Panc1 (cell line): ENCODE measurements at regions not wholly inside any gene's neighbourhood (a gene's known extent, or its start where the extent isn't known, plus 50 kb on each side); places are given as distances from the start of the nearest gene placed in this dataset.

Experiments used
- ATAC-seq: fragments of 200-7000 bp; cut with Tn5 transposase; 2 replicates; pipeline ENCODE4 v1.9.1; 2020; ENCODE audit warnings: mild to moderate bottlenecking, moderate library complexity
- BruUV-seq: library from RNA; stranded (reverse); fragments of 400-500 nt; replicated peaks from 2 replicates; lab custom pipeline; 2021; lab: Mats Ljungman, UMichigan
- CTCF ChIA-PET: fragments of 300-600 bp; sonication (Branson Sonifier 250); formaldehyde crosslinking; loops from one replicate; lab custom pipeline; 2022; ENCODE audit warnings: antibody characterized with exemption; lab: Charles Lee
- POLR2A ChIA-PET: fragments of 300-600 bp; sonication (Branson Sonifier 250); formaldehyde crosslinking; loops from one replicate; lab custom pipeline; 2022; ENCODE audit warnings: antibody characterized with exemption; lab: Charles Lee
- DNase-seq: peaks from one replicate; pipeline ENCODE4 v3.0.0-alpha.2; 2010; ENCODE audit warnings: low read depth, low spot score
- H3K27ac ChIP-seq: 2 replicates; pipeline ENCODE4 v1.5.1; 2011; ENCODE audit warnings: mild to moderate bottlenecking, low read length, inconsistent platforms
- H3K27me3 ChIP-seq: fragments of 200-500 bp; sonication (Bioruptor generic); 2 replicates; pipeline ENCODE4 v1.6.0; 2014; ENCODE audit warnings: low read length, inconsistent platforms; ENCODE audit not compliant: control insufficient read depth, insufficient read depth
- H3K36me3 ChIP-seq: fragments of 200-500 bp; sonication (Bioruptor generic); 2 replicates; pipeline ENCODE4 v1.5.1; 2014; ENCODE audit warnings: inconsistent platforms, mild to moderate bottlenecking, low read length, moderate library complexity; ENCODE audit not compliant: control insufficient read depth, insufficient read depth
- H3K4me1 ChIP-seq: 2 replicates; pipeline ENCODE4 v1.5.1; 2011; ENCODE audit warnings: inconsistent platforms, mild to moderate bottlenecking, low read length, moderate library complexity; ENCODE audit not compliant: control insufficient read depth, insufficient read depth
- H3K4me3 ChIP-seq, 2 experiments: 2 replicates each; pipeline ENCODE4 v1.5.1; 2011 to 2012; ENCODE audit warnings: low read depth in 2 of 2, low read length in 2 of 2, mild to moderate bottlenecking in 2 of 2, inconsistent platforms in 1 of 2, moderate library complexity in 1 of 2
- H3K9me3 ChIP-seq: fragments of 200-500 bp; sonication (Bioruptor generic); 2 replicates; pipeline ENCODE4 v1.5.1; 2014; ENCODE audit warnings: low read depth, mild to moderate bottlenecking, inconsistent platforms, low read length, moderate library complexity; ENCODE audit not compliant: control insufficient read depth, insufficient read depth
- POLR2AphosphoS5 ChIP-seq: IDR thresholded peaks from 2 replicates; pipeline ENCODE4 v1.6.1; 2012; ENCODE audit warnings: mild to moderate bottlenecking, low read depth, low read length, moderate library complexity
- SIN3A ChIP-seq: IDR thresholded peaks from 2 replicates; pipeline ENCODE4 v1.6.1; 2012; ENCODE audit warnings: low read depth, mild to moderate bottlenecking, low read length, moderate library complexity, borderline replicate concordance; ENCODE audit not compliant: insufficient read depth
- TCF7L2 ChIP-seq: IDR thresholded peaks from 2 replicates; pipeline ENCODE4 v1.6.1; 2011; ENCODE audit warnings: mild to moderate bottlenecking, low read depth, low read length, inconsistent platforms
- in situ Hi-C: cut with HindIII; loops from 2 replicates; pipeline ENCODE4 v1.10.0; 2016; ENCODE audit warnings: low sequenced_read_pairs, low pct_unique_long_range_greater_than_20kb
- intact Hi-C: fragments of 100-400 bp; cut with micrococcal nuclease; formaldehyde crosslinking; loops from one replicate; pipeline ENCODE4 v1.10.0; 2022; ENCODE audit not compliant: unreplicated experiment
- TF ChIP-seq, protein P1 (sequence below): fragments of 450-650 bp; IDR thresholded peaks from 2 replicates; pipeline ENCODE4 v1.5.1; 2017; ENCODE audit warnings: mild to moderate bottlenecking
- TF ChIP-seq, protein P2 (sequence below), 2 experiments: IDR thresholded peaks; 2 replicates each; pipeline ENCODE4 v1.6.1; 2011 to 2012; ENCODE audit warnings: low read depth in 2 of 2, control low read depth in 1 of 2, low read length in 1 of 2, mild to moderate bottlenecking in 1 of 2, moderate library complexity in 1 of 2; ENCODE audit not compliant: insufficient read depth in 1 of 2

DNA sequence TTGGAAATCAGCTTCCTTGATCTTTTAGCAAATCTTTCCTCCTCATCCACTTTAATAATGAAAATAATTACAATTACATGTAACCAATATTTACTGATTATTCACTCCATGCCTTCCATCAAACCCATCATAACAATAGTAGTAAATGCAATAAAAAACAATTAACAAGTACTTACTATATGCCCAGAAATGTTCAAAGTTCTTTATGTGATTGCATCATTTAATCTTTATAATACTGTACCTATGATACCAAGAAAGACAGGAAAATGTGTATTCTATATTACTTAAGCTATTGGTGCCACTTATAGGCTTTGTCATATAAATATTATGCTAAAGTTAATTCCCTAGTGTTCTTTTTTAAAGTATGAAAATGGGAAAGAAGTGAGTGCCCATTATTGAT is 210.2 kb upstream of the PKDCC start:
- Histone ChIP-seq H3K27me3 (peaks cover 21% of the 10 kb centered on the region), H3K4me1 (peaks cover 8% of the 10 kb centered on the region; the same call in 1 of the 2 replicates), H3K27ac (no peak overlapping the region), H3K4me3 (no peak overlapping the region), H3K9me3 (no peaks in the 10 kb centered on the region), H3K36me3 (peaks cover 2% of the 10 kb centered on the region; the same call in 1 of the 2 replicates)
- no TSS peak for BruUV-seq
- ATAC-seq (no peak), DNase-seq (no peak)
- intact Hi-C loops (no loop called here), in situ Hi-C loops (no loop called here)
- ChIA-PET CTCF (no interaction called here), POLR2A (no interaction called here)
- TF ChIP-seq TCF7L2 (no peak), SIN3A (no peak), POLR2AphosphoS5 (no peak)
- TF ChIP-seq, protein P1, sequence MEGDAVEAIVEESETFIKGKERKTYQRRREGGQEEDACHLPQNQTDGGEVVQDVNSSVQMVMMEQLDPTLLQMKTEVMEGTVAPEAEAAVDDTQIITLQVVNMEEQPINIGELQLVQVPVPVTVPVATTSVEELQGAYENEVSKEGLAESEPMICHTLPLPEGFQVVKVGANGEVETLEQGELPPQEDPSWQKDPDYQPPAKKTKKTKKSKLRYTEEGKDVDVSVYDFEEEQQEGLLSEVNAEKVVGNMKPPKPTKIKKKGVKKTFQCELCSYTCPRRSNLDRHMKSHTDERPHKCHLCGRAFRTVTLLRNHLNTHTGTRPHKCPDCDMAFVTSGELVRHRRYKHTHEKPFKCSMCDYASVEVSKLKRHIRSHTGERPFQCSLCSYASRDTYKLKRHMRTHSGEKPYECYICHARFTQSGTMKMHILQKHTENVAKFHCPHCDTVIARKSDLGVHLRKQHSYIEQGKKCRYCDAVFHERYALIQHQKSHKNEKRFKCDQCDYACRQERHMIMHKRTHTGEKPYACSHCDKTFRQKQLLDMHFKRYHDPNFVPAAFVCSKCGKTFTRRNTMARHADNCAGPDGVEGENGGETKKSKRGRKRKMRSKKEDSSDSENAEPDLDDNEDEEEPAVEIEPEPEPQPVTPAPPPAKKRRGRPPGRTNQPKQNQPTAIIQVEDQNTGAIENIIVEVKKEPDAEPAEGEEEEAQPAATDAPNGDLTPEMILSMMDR = no peak
- TF ChIP-seq, protein P2, sequence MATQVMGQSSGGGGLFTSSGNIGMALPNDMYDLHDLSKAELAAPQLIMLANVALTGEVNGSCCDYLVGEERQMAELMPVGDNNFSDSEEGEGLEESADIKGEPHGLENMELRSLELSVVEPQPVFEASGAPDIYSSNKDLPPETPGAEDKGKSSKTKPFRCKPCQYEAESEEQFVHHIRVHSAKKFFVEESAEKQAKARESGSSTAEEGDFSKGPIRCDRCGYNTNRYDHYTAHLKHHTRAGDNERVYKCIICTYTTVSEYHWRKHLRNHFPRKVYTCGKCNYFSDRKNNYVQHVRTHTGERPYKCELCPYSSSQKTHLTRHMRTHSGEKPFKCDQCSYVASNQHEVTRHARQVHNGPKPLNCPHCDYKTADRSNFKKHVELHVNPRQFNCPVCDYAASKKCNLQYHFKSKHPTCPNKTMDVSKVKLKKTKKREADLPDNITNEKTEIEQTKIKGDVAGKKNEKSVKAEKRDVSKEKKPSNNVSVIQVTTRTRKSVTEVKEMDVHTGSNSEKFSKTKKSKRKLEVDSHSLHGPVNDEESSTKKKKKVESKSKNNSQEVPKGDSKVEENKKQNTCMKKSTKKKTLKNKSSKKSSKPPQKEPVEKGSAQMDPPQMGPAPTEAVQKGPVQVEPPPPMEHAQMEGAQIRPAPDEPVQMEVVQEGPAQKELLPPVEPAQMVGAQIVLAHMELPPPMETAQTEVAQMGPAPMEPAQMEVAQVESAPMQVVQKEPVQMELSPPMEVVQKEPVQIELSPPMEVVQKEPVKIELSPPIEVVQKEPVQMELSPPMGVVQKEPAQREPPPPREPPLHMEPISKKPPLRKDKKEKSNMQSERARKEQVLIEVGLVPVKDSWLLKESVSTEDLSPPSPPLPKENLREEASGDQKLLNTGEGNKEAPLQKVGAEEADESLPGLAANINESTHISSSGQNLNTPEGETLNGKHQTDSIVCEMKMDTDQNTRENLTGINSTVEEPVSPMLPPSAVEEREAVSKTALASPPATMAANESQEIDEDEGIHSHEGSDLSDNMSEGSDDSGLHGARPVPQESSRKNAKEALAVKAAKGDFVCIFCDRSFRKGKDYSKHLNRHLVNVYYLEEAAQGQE (IDR thresholded peaks at IDR 0.05; ENCODE audit: insufficient read depth in 1 of 2, low read depth in 2 of 2, low read length in 1 of 2) = no peak

DNA sequence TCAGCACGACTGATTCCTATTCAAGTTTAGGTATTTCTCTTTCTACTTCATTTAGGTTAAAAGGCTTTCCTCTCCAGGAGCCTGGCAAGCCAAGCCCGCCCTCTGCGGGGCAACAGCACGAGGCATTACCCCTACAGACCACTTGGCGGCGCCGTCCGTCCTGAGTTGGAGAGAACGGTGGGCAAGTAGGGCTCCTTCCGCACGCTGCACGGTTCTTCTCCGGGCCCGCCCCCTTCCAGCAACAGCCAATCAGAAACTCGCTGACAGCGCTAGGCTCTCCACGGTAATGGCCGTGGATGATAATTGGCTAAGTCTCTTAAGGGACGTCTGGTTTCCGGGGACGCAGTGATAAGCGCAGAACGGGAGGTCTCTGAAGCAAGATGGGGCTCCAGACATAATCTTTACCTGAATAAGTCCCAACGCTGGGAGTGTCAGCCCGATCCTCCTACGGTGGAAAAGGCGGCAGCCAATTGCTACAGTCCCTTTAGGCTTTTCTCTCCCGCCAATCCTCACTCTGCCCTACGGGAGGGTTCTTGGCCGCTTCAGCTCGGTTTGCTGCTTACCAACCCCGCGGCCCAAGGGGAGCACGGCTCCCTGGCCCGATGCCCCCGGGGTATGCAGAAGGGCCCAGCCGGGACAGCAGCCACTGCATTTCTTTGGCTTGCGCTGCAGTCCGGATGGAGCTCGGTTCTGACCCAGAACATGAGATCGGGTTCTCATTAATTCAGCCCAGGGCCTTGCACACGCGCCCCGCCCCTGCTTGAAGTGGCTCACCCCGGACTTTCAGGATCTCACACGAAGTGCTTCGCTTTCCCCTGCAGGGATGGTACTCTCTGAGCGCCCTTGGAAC is 206.9 kb upstream of the PKDCC start:
- TF ChIP-seq, protein P2 (IDR thresholded peaks at IDR 0.05; ENCODE audit: insufficient read depth in 1 of 2, low read depth in 2 of 2, low read length in 1 of 2) = peak in 1 of 2 experiments; percentile 51; a peak in 1 of 4 replicates
- TF ChIP-seq, protein P1 = peak; percentile 99
- TF ChIP-seq TCF7L2 (no peak), POLR2AphosphoS5 (peak; percentile 86)
- no TSS peak for BruUV-seq
- Histone ChIP-seq H3K4me1 (peaks cover 8% of the 10 kb centered on the region; the same call in 1 of the 2 replicates), H3K9me3 (no peaks in the 10 kb centered on the region), H3K4me3 (peak overlapping the region; percentile 80 to 91), H3K27me3 (peaks cover 10% of the 10 kb centered on the region), H3K36me3 (peaks cover 2% of the 10 kb centered on the region; the same call in 1 of the 2 replicates), H3K27ac (peak overlapping the region; percentile 84)
- intact Hi-C loops (no loop called here), in situ Hi-C loops (no loop called here)
- ATAC-seq = peak; percentile 100
- peak; percentile 86 for DNase-seq
- ChIA-PET CTCF (interaction anchor here (0.6 to 0.7 kb wide), 2 partner anchors 416 to 1390 kb away, joined by 5 to 8 read pairs; no protein-coding TSS in a partner anchor), POLR2A (interaction anchor here (0.5 kb wide), 1 partner anchor 144 kb away, joined by 5 read pairs; no protein-coding TSS in a partner anchor)
